OCI-LY7 (cell line): ENCODE measurements at regions not wholly inside any gene's neighbourhood (a gene's known extent, or its start where the extent isn't known, plus 50 kb on each side); places are given as distances from the start of the nearest gene placed in this dataset.

Source experiments
- BruUV-seq: library from RNA; stranded (reverse); fragments of 400-500 nt; replicated peaks from 2 replicates; lab custom pipeline; 2021; lab: Mats Ljungman, UMichigan
- CTCF ChIA-PET: fragments of 300-600 bp; sonication (Branson Sonifier 250); formaldehyde crosslinking; loops from one replicate; lab custom pipeline; 2022; ENCODE audit warnings: antibody characterized with exemption; ENCODE audit not compliant: unreplicated experiment; lab: Charles Lee
- POLR2A ChIA-PET: fragments of 300-600 bp; sonication (Branson Sonifier 250); formaldehyde crosslinking; loops from one replicate; lab custom pipeline; 2022; ENCODE audit warnings: antibody characterized with exemption; lab: Charles Lee
- DNase-seq: peaks from one replicate; pipeline ENCODE4 v3.0.0-alpha.2; 2015; ENCODE audit warnings: low spot score
- H2AFZ ChIP-seq: fragments of 200-600 bp; sonication (generic), shearing (Covaris generic); 2 replicates; pipeline ENCODE4 v1.6.1; 2014; ENCODE audit warnings: mild to moderate bottlenecking, antibody characterized with exemption, low read length, moderate library complexity
- H3K27ac ChIP-seq: fragments of 200-600 bp; sonication (generic); 2 replicates; pipeline ENCODE4 v1.5.1; 2014; ENCODE audit warnings: mixed run types, low read depth, mild to moderate bottlenecking, moderate library complexity, low read length, inconsistent platforms; ENCODE audit not compliant: poor library complexity, severe bottlenecking
- H3K36me3 ChIP-seq: fragments of 200-600 bp; sonication (generic); 2 replicates; pipeline ENCODE4 v1.6.1; 2014; ENCODE audit warnings: mild to moderate bottlenecking, antibody characterized with exemption, low read length, moderate library complexity, mixed read lengths; ENCODE audit not compliant: insufficient read depth
- H3K4me1 ChIP-seq: fragments of 200-600 bp; sonication (generic); 2 replicates; pipeline ENCODE4 v1.5.1; 2014; ENCODE audit warnings: mild to moderate bottlenecking, low read length; ENCODE audit not compliant: insufficient read depth, poor library complexity, severe bottlenecking
- H3K4me2 ChIP-seq: fragments of 200-600 bp; sonication (generic); 2 replicates; pipeline ENCODE4 v1.6.1; 2014; ENCODE audit warnings: mild to moderate bottlenecking, low read length
- H3K4me3 ChIP-seq: fragments of 200-600 bp; sonication (generic); 2 replicates; pipeline ENCODE4 v1.5.1; 2014; ENCODE audit warnings: mild to moderate bottlenecking, low read depth, low read length; ENCODE audit not compliant: poor library complexity, severe bottlenecking
- H3K79me2 ChIP-seq: fragments of 200-600 bp; sonication (generic); 2 replicates; pipeline ENCODE4 v1.6.1; 2016; ENCODE audit warnings: low read depth, mild to moderate bottlenecking, low read length, moderate library complexity, mixed read lengths; ENCODE audit not compliant: insufficient read depth
- H3K9me2 ChIP-seq: fragments of 200-600 bp; sonication (generic); 2 replicates; pipeline ENCODE4 v1.6.1; 2016; ENCODE audit warnings: mild to moderate bottlenecking, low read length, mixed read lengths; ENCODE audit not compliant: insufficient read depth
- H3K9me3 ChIP-seq: fragments of 200-600 bp; sonication (generic); 2 replicates; pipeline ENCODE4 v1.6.1; 2014; ENCODE audit warnings: mild to moderate bottlenecking, mixed run types, low read length, mixed read lengths
- H4K20me1 ChIP-seq: fragments of 200-600 bp; sonication (generic); 2 replicates; pipeline ENCODE4 v1.6.1; 2014; ENCODE audit warnings: mild to moderate bottlenecking, antibody characterized with exemption, low read length, moderate library complexity, mixed read lengths; ENCODE audit not compliant: insufficient read depth
- CTCF ChIP-seq: fragments of 200-600 bp; sonication (generic); conservative IDR thresholded peaks from 2 replicates; pipeline ENCODE4 v1.5.1; 2014; ENCODE audit warnings: mild to moderate bottlenecking, antibody characterized with exemption, low read length, moderate library complexity, mixed read lengths
- EZH2phosphoT487 ChIP-seq: fragments of 200-600 bp; sonication (generic); IDR thresholded peaks from 2 replicates; pipeline ENCODE4 v1.6.1; 2018; ENCODE audit warnings: low read depth, borderline replicate concordance, mild to moderate bottlenecking, mixed run types, antibody characterized with exemption, low read length, moderate library complexity, mixed read lengths
- intact Hi-C: fragments of 100-400 bp; cut with micrococcal nuclease; formaldehyde crosslinking; loops from one replicate; pipeline ENCODE4 v1.10.0; 2022; ENCODE audit not compliant: unreplicated experiment

GRCh38 chr2:216281876-216282275, 90.4 kb downstream of the MARCHF4 start:
- TF ChIP-seq EZH2phosphoT487 (no peak), CTCF (no peak)
- POLR2A ChIA-PET, result interaction anchor here (0.9 kb wide), 1 partner anchor 9 kb away, joined by 3 read pairs; no protein-coding TSS in a partner anchor
- Histone ChIP-seq H3K27ac (no peak overlapping the region), H3K4me2 (no peak overlapping the region), H3K4me3 (no peak overlapping the region), H3K9me2 (no peaks in the 10 kb centered on the region), H3K36me3 (no peaks in the 10 kb centered on the region), H4K20me1 (no peaks in the 10 kb centered on the region), H3K9me3 (no peaks in the 10 kb centered on the region), H3K79me2 (no peaks in the 10 kb centered on the region), H3K4me1 (no peaks in the 10 kb centered on the region), H2AFZ (no peak overlapping the region)
- BruUV-seq, result no TSS peak
- CTCF ChIA-PET, result no interaction called here
- intact Hi-C loops, result no loop called here
- DNase-seq, result no peak

GRCh38 chr2:216281316-216281715, 91.0 kb downstream of the MARCHF4 start:
- no peaks in the 10 kb centered on the region for H3K36me3 ChIP-seq
- no peaks in the 10 kb centered on the region for H3K4me1 ChIP-seq
- no peak overlapping the region for H3K4me3 ChIP-seq
- TF ChIP-seq CTCF (no peak), EZH2phosphoT487 (no peak)
- ChIA-PET POLR2A (no interaction called here), CTCF (no interaction called here)
- intact Hi-C loops, result no loop called here
- no peak overlapping the region for H2AFZ ChIP-seq
- BruUV-seq, result no TSS peak
- H4K20me1 ChIP-seq, result no peaks in the 10 kb centered on the region
- H3K4me2 ChIP-seq, result no peak overlapping the region
- no peak overlapping the region for H3K27ac ChIP-seq
- H3K79me2 ChIP-seq, result no peaks in the 10 kb centered on the region
- no peaks in the 10 kb centered on the region for H3K9me2 ChIP-seq
- DNase-seq, result no peak
- H3K9me3 ChIP-seq, result no peaks in the 10 kb centered on the region

- DNase-seq, result no peak
- Histone ChIP-seq H2AFZ (no peak overlapping the region), H3K4me1 (no peaks in the 10 kb centered on the region), H3K79me2 (no peaks in the 10 kb centered on the region), H3K9me2 (no peaks in the 10 kb centered on the region), H3K27ac (no peak overlapping the region), H3K4me3 (no peak overlapping the region), H3K36me3 (no peaks in the 10 kb centered on the region), H3K9me3 (no peaks in the 10 kb centered on the region), H3K4me2 (no peak overlapping the region), H4K20me1 (no peaks in the 10 kb centered on the region)
- ChIA-PET CTCF (no interaction called here), POLR2A (no interaction called here)
- no TSS peak for BruUV-seq
- TF ChIP-seq EZH2phosphoT487, result no peak
- no peak for TF ChIP-seq CTCF
- intact Hi-C loops, result no loop called here
Measured at GRCh38 chr2:216279459-216279858, 92.8 kb downstream of the MARCHF4 start.
